HG02610 (cell line): ENCODE measurements at regions not wholly inside any gene's neighbourhood (a gene's known extent, or its start where the extent isn't known, plus 50 kb on each side); places are given as distances from the start of the nearest gene placed in this dataset.
"Not testable (repeated sequence)": the region's sequence is repeated elsewhere in the genome, so short reads cannot be mapped to it uniquely, and the experiment has no call there.

Source experiments
- ATAC-seq: cut with Tn5 transposase; IDR thresholded peaks from one replicate; pipeline ENCODE4 v1.9.1; 2021; ENCODE audit warnings: mild to moderate bottlenecking, moderate library complexity; ENCODE audit not compliant: unreplicated experiment

- no peak for ATAC-seq
Measured at GRCh38 chr22:48632646-48633246, 1194.9 kb downstream of the BRD1 start.

GRCh38 chr22:48631288-48631863 is 1196.3 kb downstream of the BRD1 start:
- no peak for ATAC-seq

- no peak for ATAC-seq
Measured at GRCh38 chr22:48630848-48631247, 1196.8 kb downstream of the BRD1 start.

- ATAC-seq: no peak
Measured at GRCh38 chr22:48630433-48630754, 1197.3 kb downstream of the BRD1 start.

GRCh38 chr22:48629631-48630432 is 1197.8 kb downstream of the BRD1 start:
- ATAC-seq: no peak

- ATAC-seq: no peak
Measured at GRCh38 chr22:48628891-48629543, 1198.7 kb downstream of the BRD1 start.

GRCh38 chr22:48627966-48628365 is 1199.7 kb downstream of the BRD1 start:
- ATAC-seq: no peak

GRCh38 chr22:48627203-48627602 is 1200.5 kb downstream of the BRD1 start:
- no peak for ATAC-seq

GRCh38 chr22:48624401-48624800 is 1203.3 kb downstream of the BRD1 start:
- no peak for ATAC-seq

GRCh38 chr22:48622891-48623545 is 1204.7 kb downstream of the BRD1 start:
- no peak for ATAC-seq

- no peak for ATAC-seq
Measured at GRCh38 chr22:48621085-48621484, 1206.6 kb downstream of the BRD1 start.

- not testable (repeated sequence) for ATAC-seq
Measured at GRCh38 chr22:48620460-48620859, 1207.2 kb downstream of the BRD1 start.

- ATAC-seq: no peak
Measured at GRCh38 chr22:48619721-48620120, 1208.0 kb downstream of the BRD1 start.

- ATAC-seq: no peak
Measured at GRCh38 chr22:48618326-48618725, 1209.3 kb downstream of the BRD1 start.

GRCh38 chr22:48616656-48617055 is 1211.0 kb downstream of the BRD1 start:
- no peak for ATAC-seq

GRCh38 chr22:48615171-48616008 is 1212.3 kb downstream of the BRD1 start:
- ATAC-seq: no peak

- no peak for ATAC-seq
Measured at GRCh38 chr22:48613566-48614200, 1214.0 kb downstream of the BRD1 start.

GRCh38 chr22:48612077-48612995 is 1215.3 kb downstream of the BRD1 start:
- ATAC-seq: no peak
